ENCODE measurements at regions not wholly inside any gene's neighbourhood (a gene's known extent, or its start where the extent isn't known, plus 50 kb on each side); places are given as distances from the start of the nearest gene placed in this dataset. TPM values are rescaled to one million over a fixed set of nuclear protein-coding genes. Genes with fewer than 3 reads are reported as not detected.

DNA sequence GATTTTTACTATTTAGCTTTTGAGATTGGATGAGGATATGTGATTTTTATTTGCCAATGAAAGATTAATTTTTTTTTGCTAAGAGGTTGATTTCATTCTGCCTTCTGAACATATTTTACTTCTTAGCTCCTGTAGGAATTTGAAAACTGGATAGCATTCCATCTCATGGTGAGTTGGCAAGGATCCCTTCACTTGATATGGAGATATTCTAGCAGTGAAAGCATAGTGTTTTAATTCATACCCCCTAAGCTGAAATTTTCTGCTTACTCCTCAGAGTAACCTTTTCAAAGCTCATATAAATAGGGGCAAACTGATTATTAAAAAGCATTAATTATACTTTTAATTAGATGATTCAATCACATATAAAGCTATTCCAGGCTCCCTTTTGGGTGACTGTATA is 61.0 kb upstream of the KCNJ3 start:
- no peak for DNase-seq (ENCODE audit: low spot score)
- Histone ChIP-seq H3K4me1 (ENCODE audit: insufficient read depth) (no peaks in the 10 kb centered on the region), H3K79me2 (no peaks in the 10 kb centered on the region), H3K9me2 (replicated peaks; ENCODE audit: insufficient read depth) (no peaks in the 10 kb centered on the region), H2AFZ (no peak overlapping the region), H3K27me3 (no peaks in the 10 kb centered on the region), H3K4me2 (no peak overlapping the region), H4K20me1 (ENCODE audit: insufficient read depth, poor library complexity, severe bottlenecking) (no peaks in the 10 kb centered on the region), H3K36me3 (replicated peaks; ENCODE audit: insufficient read depth, low read depth) (no peaks in the 10 kb centered on the region), H3K9me3 (ENCODE audit: low read depth) (no peaks in the 10 kb centered on the region), H3K4me3 (no peak overlapping the region), H3K27ac (no peak overlapping the region)
- TF ChIP-seq EZH2 (IDR thresholded peaks at IDR 0.05; ENCODE audit: borderline replicate concordance) (no peak), CTCF (IDR thresholded peaks at IDR 0.05; ENCODE audit: poor library complexity) (no peak), EZH2phosphoT487 (IDR thresholded peaks at IDR 0.05; ENCODE audit: low read depth, severe bottlenecking, unreplicated experiment) (no peak)

DNA sequence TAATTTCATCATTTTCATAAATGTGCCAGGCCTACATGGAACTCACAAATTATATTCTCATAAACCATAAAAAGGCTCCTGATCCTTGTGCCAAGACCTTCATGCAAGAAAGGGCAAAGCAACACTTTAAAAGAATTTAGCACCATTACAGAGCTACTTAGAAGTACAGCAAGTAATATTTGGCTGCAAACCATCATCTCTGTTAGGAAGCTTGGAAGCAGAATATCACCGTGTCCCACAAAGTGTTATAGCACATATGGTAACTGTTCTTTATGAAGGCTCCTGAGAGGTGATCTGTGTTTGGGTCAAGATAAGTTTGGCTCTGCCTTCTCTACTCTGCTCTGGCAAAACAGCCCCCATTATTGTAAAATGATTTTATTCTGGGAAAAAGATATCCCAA is 59.7 kb upstream of the KCNJ3 start:
- TF ChIP-seq EZH2phosphoT487 (IDR thresholded peaks at IDR 0.05; ENCODE audit: low read depth, severe bottlenecking, unreplicated experiment) (no peak), CTCF (IDR thresholded peaks at IDR 0.05; ENCODE audit: poor library complexity) (no peak), EZH2 (IDR thresholded peaks at IDR 0.05; ENCODE audit: borderline replicate concordance) (no peak)
- H3K9me2 ChIP-seq (replicated peaks; ENCODE audit: insufficient read depth), result no peaks in the 10 kb centered on the region

GRCh38 chr2:154640000-154640399 is 58.5 kb upstream of the KCNJ3 start:
- Histone ChIP-seq H3K79me2 (no peaks in the 10 kb centered on the region), H3K27me3 (no peaks in the 10 kb centered on the region), H3K4me2 (no peak overlapping the region), H3K36me3 (replicated peaks; ENCODE audit: insufficient read depth, low read depth) (no peaks in the 10 kb centered on the region), H3K27ac (no peak overlapping the region), H3K4me3 (no peak overlapping the region), H3K9me3 (ENCODE audit: low read depth) (no peaks in the 10 kb centered on the region), H2AFZ (no peak overlapping the region), H4K20me1 (ENCODE audit: insufficient read depth, poor library complexity, severe bottlenecking) (no peaks in the 10 kb centered on the region), H3K4me1 (ENCODE audit: insufficient read depth) (no peaks in the 10 kb centered on the region), H3K9me2 (replicated peaks; ENCODE audit: insufficient read depth) (no peaks in the 10 kb centered on the region)
- 86% methylated on average over 3 of the region's 3 CpGs for WGBS (ENCODE audit: low lambda C conversion rate, missing lambda C conversion rate)
- DNase-seq (ENCODE audit: low spot score), result no peak
- no peak for TF ChIP-seq CTCF (IDR thresholded peaks at IDR 0.05; ENCODE audit: poor library complexity)
- no peak for TF ChIP-seq EZH2 (IDR thresholded peaks at IDR 0.05; ENCODE audit: borderline replicate concordance)
- no peak for TF ChIP-seq EZH2phosphoT487 (IDR thresholded peaks at IDR 0.05; ENCODE audit: low read depth, severe bottlenecking, unreplicated experiment)

More for the DNA sequence above, 59.7 kb upstream of the KCNJ3 start:
- no peaks in the 10 kb centered on the region for H3K4me1 ChIP-seq (ENCODE audit: insufficient read depth)
- H3K4me3 ChIP-seq, result no peak overlapping the region
- no peak for DNase-seq (ENCODE audit: low spot score)
- H3K27me3 ChIP-seq, result no peaks in the 10 kb centered on the region
- H3K4me2 ChIP-seq, result no peak overlapping the region
- WGBS (ENCODE audit: low lambda C conversion rate, missing lambda C conversion rate), result 77% methylated on average over 1 of the region's 1 CpG
- no peaks in the 10 kb centered on the region for H3K9me3 ChIP-seq (ENCODE audit: low read depth)
- H3K36me3 ChIP-seq (replicated peaks; ENCODE audit: insufficient read depth, low read depth), result no peaks in the 10 kb centered on the region
- no peak overlapping the region for H3K27ac ChIP-seq
- H3K79me2 ChIP-seq, result no peaks in the 10 kb centered on the region
- H4K20me1 ChIP-seq (ENCODE audit: insufficient read depth, poor library complexity, severe bottlenecking), result no peaks in the 10 kb centered on the region
- no peak overlapping the region for H2AFZ ChIP-seq

Small RNA genes in the stretch of these regions (small RNA-seq; reads per million reads assigned to genes)
- not detected for gene RNA5SP107

Data from hepatocyte (in vitro differentiated cells).